GM12878 (cell line): ENCODE measurements at regions not wholly inside any gene's neighbourhood (a gene's known extent, or its start where the extent isn't known, plus 50 kb on each side); places are given as distances from the start of the nearest gene placed in this dataset.

Source experiments
- ATAC-seq: fragments of 200-7000 bp; cut with Tn5 transposase; 3 replicates; pipeline ENCODE4 v1.9.1; 2020; ENCODE audit warnings: mild to moderate bottlenecking, moderate library complexity
- BruUV-seq: library from RNA; stranded (reverse); fragments of 400-500 nt; replicated peaks from 2 replicates; lab custom pipeline; 2021; lab: Mats Ljungman, UMichigan
- CTCF ChIA-PET: fragments of 300-600 bp; sonication (Branson Sonifier 250); formaldehyde crosslinking; extraction: SDS; loops from one replicate; lab custom pipeline; 2021; ENCODE audit warnings: inconsistent platforms; lab: Yijun Ruan, JAX
- POLR2A ChIA-PET: fragments of 350-600 bp; formaldehyde crosslinking; extraction: SDS; loops from one replicate; lab custom pipeline; 2021; ENCODE audit warnings: inconsistent platforms; lab: Charles Lee
- RAD21 ChIA-PET: fragments of 300-600 bp; sonication (Branson Sonifier 250); formaldehyde crosslinking; loops from one replicate; lab custom pipeline; 2023; ENCODE audit warnings: antibody characterized with exemption; ENCODE audit not compliant: unreplicated experiment; lab: Charles Lee
- SMC1A ChIA-PET: fragments of 300-600 bp; sonication (Branson Sonifier 250); formaldehyde crosslinking; loops from one replicate; lab custom pipeline; 2023; ENCODE audit not compliant: unreplicated experiment, uncharacterized antibody; lab: Charles Lee
- DNase-seq: peaks from one replicate; pipeline ENCODE4 v3.0.0-alpha.2; 2011; ENCODE audit warnings: low read depth, low spot score
- FAIRE-seq: peaks from 3 replicates; lab custom pipeline; 2011; peaks lifted over from hg19 to GRCh38; lab: Jason Lieb, UNC
- H2AFZ ChIP-seq: 2 replicates; pipeline ENCODE4 v1.6.0; 2011; ENCODE audit warnings: low read depth, low read length, control low read depth; ENCODE audit not compliant: control insufficient read depth
- H3K27ac ChIP-seq: 2 replicates; pipeline ENCODE4 v1.5.1; 2011; ENCODE audit warnings: control low read depth; ENCODE audit not compliant: control insufficient read depth, insufficient read depth
- H3K27me3 ChIP-seq, 2 experiments: replicated peaks in 1 of 2; 2 replicates each; pipeline versions ENCODE4 v1.6.0 to v1.6.1; 2011; ENCODE audit warnings: low read length in 1 of 2; ENCODE audit not compliant: control insufficient read depth in 2 of 2, insufficient read depth in 2 of 2
- H3K36me3 ChIP-seq, 2 experiments: 2 replicates each; pipeline ENCODE4 v1.5.1; 2011; ENCODE audit warnings: low read length in 1 of 2; ENCODE audit not compliant: control insufficient read depth in 2 of 2, insufficient read depth in 2 of 2
- H3K4me1 ChIP-seq: 2 replicates; pipeline ENCODE4 v1.6.1; 2011; ENCODE audit warnings: mild to moderate bottlenecking, low read length, moderate library complexity, mixed read lengths; ENCODE audit not compliant: control insufficient read depth, insufficient read depth
- H3K4me2 ChIP-seq: 2 replicates; pipeline ENCODE4 v1.6.0; 2011; ENCODE audit warnings: control low read depth; ENCODE audit not compliant: control insufficient read depth, insufficient read depth
- H3K4me3 ChIP-seq: fragments of 200-600 bp; sonication (generic); 2 replicates; pipeline ENCODE4 v1.5.1; 2016
- H3K79me2 ChIP-seq: 2 replicates; pipeline ENCODE4 v1.6.0; 2011; ENCODE audit warnings: low read length; ENCODE audit not compliant: control insufficient read depth, insufficient read depth
- H3K9ac ChIP-seq: 2 replicates; pipeline ENCODE4 v1.8.0; 2011; ENCODE audit warnings: low read length, control low read depth, mixed read lengths; ENCODE audit not compliant: control insufficient read depth, insufficient read depth
- H3K9me3 ChIP-seq: replicated peaks from 3 replicates; pipeline ENCODE4 v1.5.1; 2011; ENCODE audit warnings: mild to moderate bottlenecking, low read length; ENCODE audit not compliant: control insufficient read depth, insufficient read depth
- H4K20me1 ChIP-seq: 2 replicates; pipeline ENCODE4 v1.6.0; 2011; ENCODE audit not compliant: control insufficient read depth, insufficient read depth
- ASH2L ChIP-seq: fragments of 300-600, 200-600 bp; sonication (generic); IDR thresholded peaks from 2 replicates; pipeline ENCODE4 v1.6.1; 2017; ENCODE audit warnings: low read depth, mild to moderate bottlenecking, borderline replicate concordance
- ATF3 ChIP-seq: IDR thresholded peaks from 2 replicates; pipeline ENCODE4 v1.6.1; 2011; ENCODE audit warnings: low read depth, mild to moderate bottlenecking, low read length, moderate library complexity, borderline replicate concordance; ENCODE audit errors: extremely low read depth
- ATF7 ChIP-seq: fragments of 450-650 bp; IDR thresholded peaks from 2 replicates; pipeline ENCODE4 v1.6.1; 2016; ENCODE audit warnings: low read depth, mild to moderate bottlenecking
- BACH1 ChIP-seq: fragments of 450-650 bp; IDR thresholded peaks from 2 replicates; pipeline ENCODE4 v1.6.1; 2017; ENCODE audit warnings: mild to moderate bottlenecking, borderline replicate concordance
- CEBPB ChIP-seq, 2 experiments: fragments of 150-350 bp in 1 of 2; IDR thresholded peaks; 2 replicates each; pipeline ENCODE4 v1.6.1; 2012 to 2014; ENCODE audit warnings: low read depth in 2 of 2, low read length in 2 of 2, borderline replicate concordance in 1 of 2, inconsistent platforms in 1 of 2
- E2F8 ChIP-seq: fragments of 450-650 bp; IDR thresholded peaks from 2 replicates; pipeline ENCODE4 v1.6.1; 2018; ENCODE audit warnings: mild to moderate bottlenecking, low read depth, moderate library complexity; ENCODE audit not compliant: partially characterized antibody
- EED ChIP-seq: sonication (generic); IDR thresholded peaks from 2 replicates; pipeline ENCODE4 v1.6.1; 2016; ENCODE audit warnings: antibody characterized with exemption, low read depth
- FOXK2 ChIP-seq: fragments of 450-650 bp; IDR thresholded peaks from 2 replicates; pipeline ENCODE4 v1.6.1; 2017; ENCODE audit warnings: mild to moderate bottlenecking, moderate library complexity
- IRF4 ChIP-seq: IDR thresholded peaks from 2 replicates; pipeline ENCODE4 v1.6.1; 2011; ENCODE audit warnings: low read depth, low read length
- MXI1 ChIP-seq: fragments of 150-350 bp; IDR thresholded peaks from 2 replicates; pipeline ENCODE4 v1.6.1; 2011; ENCODE audit warnings: low read depth, mild to moderate bottlenecking, inconsistent platforms, low read length, improper control_type of control experiment
- NR2C2 ChIP-seq: IDR thresholded peaks from 2 replicates; pipeline ENCODE4 v1.6.1; 2011; ENCODE audit warnings: borderline replicate concordance, low read depth; ENCODE audit not compliant: control insufficient read depth, insufficient read length
- ZNF217 ChIP-seq: fragments of 450-650 bp; IDR thresholded peaks from 2 replicates; pipeline ENCODE4 v1.6.1; 2017; ENCODE audit warnings: antibody characterized with exemption, mild to moderate bottlenecking
- ZSCAN29 ChIP-seq: fragments of 450-650 bp; IDR thresholded peaks from 2 replicates; pipeline ENCODE4 v1.6.1; 2017; ENCODE audit warnings: mild to moderate bottlenecking, moderate library complexity
- WGBS: methylation state at CpG from one replicate; pipeline ENCODE4 v1.1.6; 2016; ENCODE audit warnings: low lambda C conversion rate; ENCODE audit not compliant: insufficient replicate concordance, insufficient coverage; ENCODE audit errors: missing lambda C conversion rate; 5-methylcytosine and 5-hydroxymethylcytosine counted together
- in situ Hi-C: fragments of 300-500 bp; cut with MboI; formaldehyde crosslinking; loops from 9 replicates; pipeline ENCODE4 v1.14.3; 2018; ENCODE audit warnings: mixed read lengths
- intact Hi-C: fragments of 100-400 bp; cut with micrococcal nuclease; formaldehyde crosslinking; loops from one replicate; pipeline ENCODE4 v1.14.2; 2022; ENCODE audit not compliant: unreplicated experiment

- Histone ChIP-seq H3K4me3 (no peak overlapping the region), H3K4me1 (no peaks in the 10 kb centered on the region), H3K9me3 (no peaks in the 10 kb centered on the region), H3K9ac (no peak overlapping the region), H2AFZ (no peak overlapping the region), H3K4me2 (no peak overlapping the region), H4K20me1 (no peaks in the 10 kb centered on the region), H3K27ac (no peak overlapping the region), H3K79me2 (no peaks in the 10 kb centered on the region), H3K27me3 (no peaks in the 10 kb centered on the region), H3K36me3 (no peaks in the 10 kb centered on the region)
- BruUV-seq, result no TSS peak
- intact Hi-C loops, result no loop called here
- ChIA-PET POLR2A (no interaction called here), CTCF (interaction anchor here (0.6 kb wide), 1 partner anchor 1867 kb away, joined by 3 read pairs; no protein-coding TSS in a partner anchor), RAD21 (no interaction called here), SMC1A (no interaction called here)
- no peak for FAIRE-seq
- TF ChIP-seq EED (no peak), ATF7 (no peak), ZSCAN29 (no peak), ATF3 (no peak), IRF4 (no peak), ASH2L (no peak), CEBPB (IDR thresholded peaks at IDR 0.05; ENCODE audit: borderline replicate concordance in 1 of 2, low read depth in 2 of 2, low read length in 2 of 2) (no peak), ZNF217 (no peak), MXI1 (no peak), E2F8 (no peak), FOXK2 (no peak), NR2C2 (no peak), BACH1 (no peak)
- no peak for ATAC-seq
- 0% methylated on average over 1 of the region's 1 CpG for WGBS
- in situ Hi-C loops, result no loop called here
- DNase-seq, result no peak
Observed at GRCh38 chr5:57931807-57932206, 449.2 kb upstream of the ACTBL2 start.
